ENCODE measurements at regions not wholly inside any gene's neighbourhood (a gene's known extent, or its start where the extent isn't known, plus 50 kb on each side); places are given as distances from the start of the nearest gene placed in this dataset.

- H3K4me3 ChIP-seq = no peak overlapping the region
- DNase-seq (peak in 1 of 2 donors; percentile 14), ATAC-seq (ENCODE audit: low FRiP score in 2 of 2) (no peak)
- no peaks in the 10 kb centered on the region for H3K9me3 ChIP-seq
- no peak for TF ChIP-seq EP300 (IDR thresholded peaks at IDR 0.05)
- no peaks in the 10 kb centered on the region for H3K27me3 ChIP-seq
- no peaks in the 10 kb centered on the region for H3K36me3 ChIP-seq
- H3K27ac ChIP-seq = no peak overlapping the region
- WGBS, 2 donors = 78 to 79% methylated on average over 3 of the region's 3 CpGs
- H3K4me1 ChIP-seq = no peaks in the 10 kb centered on the region
Measured at GRCh38 chr19:32164384-32164992, 180.9 kb upstream of the ZNF507 start.

DNA sequence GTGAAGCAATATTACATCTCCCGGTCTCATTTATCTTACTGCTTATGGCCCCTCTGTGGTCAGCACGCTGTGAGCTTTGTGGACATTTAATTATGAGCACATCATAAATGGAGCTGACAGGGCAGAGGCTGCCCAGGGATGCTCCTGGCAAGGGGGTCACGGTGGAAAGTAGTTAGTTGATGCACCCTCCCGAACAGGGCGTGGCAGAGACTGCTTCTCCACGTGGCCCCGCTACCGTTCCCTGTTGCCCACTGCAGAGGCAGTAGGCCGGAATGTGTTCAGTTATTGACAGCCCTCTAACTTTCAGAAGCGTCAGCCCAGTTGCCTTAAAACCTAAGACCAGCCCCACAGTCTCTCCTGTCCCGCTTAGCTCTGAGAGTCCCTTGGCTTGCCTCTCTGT is 180.3 kb upstream of the ZNF507 start:
- DNase-seq (peak in 1 of 2 donors; percentile 14), ATAC-seq (ENCODE audit: low FRiP score in 2 of 2) (no peak)
- Histone ChIP-seq H3K9me3 (no peaks in the 10 kb centered on the region), H3K36me3 (no peaks in the 10 kb centered on the region), H3K27me3 (no peaks in the 10 kb centered on the region), H3K27ac (no peak overlapping the region), H3K4me3 (no peak overlapping the region), H3K4me1 (no peaks in the 10 kb centered on the region)
- 77 to 81% methylated on average over 11 of the region's 11 CpGs for WGBS, 2 donors
- TF ChIP-seq POLR2AphosphoS5 (IDR thresholded peaks at IDR 0.05) (no peak), POLR2A (IDR thresholded peaks at IDR 0.05) (no peak), EP300 (IDR thresholded peaks at IDR 0.05) (no peak), CTCF (IDR thresholded peaks at IDR 0.05) (no peak)

GRCh38 chr19:32165750-32166149 is 179.7 kb upstream of the ZNF507 start:
- Histone ChIP-seq H3K4me3 (no peak overlapping the region), H3K9me3 (no peaks in the 10 kb centered on the region), H3K36me3 (no peaks in the 10 kb centered on the region), H3K4me1 (no peaks in the 10 kb centered on the region), H3K27ac (no peak overlapping the region), H3K27me3 (no peaks in the 10 kb centered on the region)
- TF ChIP-seq CTCF (IDR thresholded peaks at IDR 0.05) (no peak), POLR2AphosphoS5 (IDR thresholded peaks at IDR 0.05) (no peak), EP300 (IDR thresholded peaks at IDR 0.05) (no peak), POLR2A (IDR thresholded peaks at IDR 0.05) (no peak)
- DNase-seq (no peak), ATAC-seq (ENCODE audit: low FRiP score in 2 of 2) (no peak)
- 78% methylated on average over 16 of the region's 16 CpGs for WGBS, 2 donors

- Histone ChIP-seq H3K4me3 (no peak overlapping the region), H3K4me1 (no peaks in the 10 kb centered on the region), H3K36me3 (no peaks in the 10 kb centered on the region), H3K27me3 (no peaks in the 10 kb centered on the region), H3K9me3 (no peaks in the 10 kb centered on the region), H3K27ac (no peak overlapping the region)
- WGBS, 2 donors = 55 to 63% methylated on average over 9 of the region's 9 CpGs
- TF ChIP-seq CTCF (IDR thresholded peaks at IDR 0.05) (no peak), POLR2AphosphoS5 (IDR thresholded peaks at IDR 0.05) (no peak), EP300 (IDR thresholded peaks at IDR 0.05) (no peak), POLR2A (IDR thresholded peaks at IDR 0.05) (no peak)
- ATAC-seq (ENCODE audit: low FRiP score in 2 of 2) (no peak), DNase-seq (no peak)
Measured at GRCh38 chr19:32166238-32166637, 179.2 kb upstream of the ZNF507 start.

- H3K27me3 ChIP-seq = no peaks in the 10 kb centered on the region
- peak in 1 of 2 donors; percentile 47 for ATAC-seq (ENCODE audit: low FRiP score in 2 of 2)
- no peak for TF ChIP-seq POLR2AphosphoS5 (IDR thresholded peaks at IDR 0.05)
- TF ChIP-seq EP300 (IDR thresholded peaks at IDR 0.05) = no peak
- no peak for TF ChIP-seq POLR2A (IDR thresholded peaks at IDR 0.05)
- no peak for TF ChIP-seq CTCF (IDR thresholded peaks at IDR 0.05)
- H3K4me3 ChIP-seq = no peak overlapping the region
- H3K36me3 ChIP-seq = no peaks in the 10 kb centered on the region
- H3K4me1 ChIP-seq = peaks cover 0 to 3% (median 0%) of the 10 kb centered on the region in 4 donors
- no peaks in the 10 kb centered on the region for H3K9me3 ChIP-seq
- no peak for DNase-seq
- no peak overlapping the region for H3K27ac ChIP-seq
- WGBS, 2 donors = 93% methylated on average over 4 of the region's 4 CpGs
Measured at GRCh38 chr19:32168111-32168510, 177.3 kb upstream of the ZNF507 start.

All from upper lobe of left lung (tissue), 6 donors.